Upper lobe of left lung (tissue), 4 donors: ENCODE measurements at regions not wholly inside any gene's neighbourhood (a gene's known extent, or its start where the extent isn't known, plus 50 kb on each side); places are given as distances from the start of the nearest gene placed in this dataset.

Source experiments
- POLR2A ChIP-seq, 4 donors: fragments of 450-650 bp; IDR thresholded peaks; one replicate each; pipeline ENCODE4 v1.5.1; 2016 to 2017; ENCODE audit warnings: antibody characterized with exemption in 4 of 4, mild to moderate bottlenecking in 2 of 4
- TF ChIP-seq, protein P1 (sequence below), 6 experiments: fragments of 450-650 bp in 4 of 6; fragments of 200-600 bp in 2 of 6; sonication (generic) in 2 of 6; IDR thresholded peaks; one replicate each; pipeline ENCODE4 v1.5.1; 2016 to 2019; ENCODE audit warnings: antibody characterized with exemption in 6 of 6

- TF ChIP-seq, protein P1, sequence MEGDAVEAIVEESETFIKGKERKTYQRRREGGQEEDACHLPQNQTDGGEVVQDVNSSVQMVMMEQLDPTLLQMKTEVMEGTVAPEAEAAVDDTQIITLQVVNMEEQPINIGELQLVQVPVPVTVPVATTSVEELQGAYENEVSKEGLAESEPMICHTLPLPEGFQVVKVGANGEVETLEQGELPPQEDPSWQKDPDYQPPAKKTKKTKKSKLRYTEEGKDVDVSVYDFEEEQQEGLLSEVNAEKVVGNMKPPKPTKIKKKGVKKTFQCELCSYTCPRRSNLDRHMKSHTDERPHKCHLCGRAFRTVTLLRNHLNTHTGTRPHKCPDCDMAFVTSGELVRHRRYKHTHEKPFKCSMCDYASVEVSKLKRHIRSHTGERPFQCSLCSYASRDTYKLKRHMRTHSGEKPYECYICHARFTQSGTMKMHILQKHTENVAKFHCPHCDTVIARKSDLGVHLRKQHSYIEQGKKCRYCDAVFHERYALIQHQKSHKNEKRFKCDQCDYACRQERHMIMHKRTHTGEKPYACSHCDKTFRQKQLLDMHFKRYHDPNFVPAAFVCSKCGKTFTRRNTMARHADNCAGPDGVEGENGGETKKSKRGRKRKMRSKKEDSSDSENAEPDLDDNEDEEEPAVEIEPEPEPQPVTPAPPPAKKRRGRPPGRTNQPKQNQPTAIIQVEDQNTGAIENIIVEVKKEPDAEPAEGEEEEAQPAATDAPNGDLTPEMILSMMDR (IDR thresholded peaks at IDR 0.05), result no peak
- no peak for TF ChIP-seq POLR2A (IDR thresholded peaks at IDR 0.05)
Observed at GRCh38 chr10:44464503-44464902, 79.6 kb upstream of the CXCL12 start.
